IPS-18c (cell line): ENCODE measurements at regions not wholly inside any gene's neighbourhood (a gene's known extent, or its start where the extent isn't known, plus 50 kb on each side); places are given as distances from the start of the nearest gene placed in this dataset.

Experiments used
- H3K4me3 ChIP-seq: 2 replicates; pipeline ENCODE4 v1.7.0; 2013; ENCODE audit warnings: low read depth, mild to moderate bottlenecking, low read length, moderate library complexity; ENCODE audit not compliant: insufficient read depth
- H3K9me3 ChIP-seq: one replicate; pipeline ENCODE4 v1.6.1; 2013; ENCODE audit warnings: mild to moderate bottlenecking, low read length, moderate library complexity; ENCODE audit not compliant: control insufficient read depth, insufficient read depth

DNA sequence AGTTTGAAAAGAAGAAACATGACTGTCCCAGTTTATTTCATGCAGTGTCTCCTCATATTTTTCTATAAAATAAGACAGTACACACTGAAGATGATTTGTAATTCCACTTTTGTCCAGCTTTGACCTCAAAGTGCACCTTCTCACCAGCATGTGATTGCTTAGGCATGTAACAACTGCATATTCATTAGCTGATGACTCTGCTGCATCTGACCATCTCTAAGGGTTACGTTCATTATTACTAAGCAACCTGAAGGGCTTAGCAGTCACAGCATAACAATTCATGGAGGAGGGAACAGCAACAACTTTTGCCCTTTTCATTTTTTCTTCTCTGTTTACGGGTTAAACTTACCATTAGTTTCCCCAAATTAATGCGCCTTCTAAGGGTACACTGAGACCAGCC, 330.6 kb upstream of the PIK3C3 start:
- Histone ChIP-seq H3K9me3 (no peaks in the 10 kb centered on the region), H3K4me3 (no peak overlapping the region)

- H3K9me3 ChIP-seq: no peaks in the 10 kb centered on the region
- H3K4me3 ChIP-seq: no peak overlapping the region
Measured at GRCh38 chr18:41621177-41621576, 333.9 kb upstream of the PIK3C3 start.

GRCh38 chr18:41618147-41618546, 336.9 kb upstream of the PIK3C3 start:
- Histone ChIP-seq H3K9me3 (no peaks in the 10 kb centered on the region), H3K4me3 (no peak overlapping the region)

GRCh38 chr18:41617647-41618046, 337.4 kb upstream of the PIK3C3 start:
- Histone ChIP-seq H3K4me3 (no peak overlapping the region), H3K9me3 (no peaks in the 10 kb centered on the region)

- Histone ChIP-seq H3K4me3 (no peak overlapping the region), H3K9me3 (no peaks in the 10 kb centered on the region)
Measured at GRCh38 chr18:41613003-41613609, 341.9 kb upstream of the PIK3C3 start.

GRCh38 chr18:41604964-41605363, 350.1 kb upstream of the PIK3C3 start:
- no peaks in the 10 kb centered on the region for H3K9me3 ChIP-seq

GRCh38 chr18:41602034-41602433, 353.0 kb upstream of the PIK3C3 start:
- H3K4me3 ChIP-seq: no peak overlapping the region
- H3K9me3 ChIP-seq: no peaks in the 10 kb centered on the region

More at GRCh38 chr18:41604964-41605363, 350.1 kb upstream of the PIK3C3 start:
- no peak overlapping the region for H3K4me3 ChIP-seq

DNA sequence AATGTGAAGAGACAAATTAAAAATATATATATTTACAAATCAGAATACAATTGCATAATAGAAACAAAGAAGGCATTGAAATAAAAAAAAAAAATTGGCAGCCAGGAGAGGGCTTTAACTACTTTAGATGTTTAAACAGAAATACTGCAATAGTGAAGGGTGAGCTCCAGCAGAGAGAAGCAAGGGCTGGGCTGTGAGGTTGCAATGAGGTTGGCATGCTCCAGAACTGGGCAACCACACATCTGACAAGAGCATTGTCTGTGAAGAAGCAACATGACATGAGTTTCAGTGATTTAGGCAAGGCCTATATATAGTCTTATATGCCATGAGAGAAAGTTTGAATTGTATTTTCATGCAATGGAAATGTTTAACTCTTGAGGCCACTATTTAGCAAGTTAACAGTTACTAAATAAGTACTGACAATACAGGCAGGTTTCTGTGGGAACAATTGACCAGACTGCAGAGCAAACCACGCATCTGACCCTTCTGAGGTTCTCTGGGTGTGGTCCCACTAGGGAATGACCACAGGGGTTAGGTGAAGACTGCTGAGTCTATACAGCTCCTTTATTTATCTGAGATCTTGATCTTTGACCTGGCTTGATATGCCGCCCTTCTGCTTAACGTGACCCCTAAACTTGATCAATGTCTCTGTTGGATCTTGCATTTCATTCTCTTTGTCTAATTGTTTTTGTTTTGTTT, 354.2 kb upstream of the PIK3C3 start:
- Histone ChIP-seq H3K4me3 (no peak overlapping the region), H3K9me3 (no peaks in the 10 kb centered on the region)

GRCh38 chr18:41599466-41599865, 355.6 kb upstream of the PIK3C3 start:
- H3K9me3 ChIP-seq: no peaks in the 10 kb centered on the region
- no peak overlapping the region for H3K4me3 ChIP-seq

DNA sequence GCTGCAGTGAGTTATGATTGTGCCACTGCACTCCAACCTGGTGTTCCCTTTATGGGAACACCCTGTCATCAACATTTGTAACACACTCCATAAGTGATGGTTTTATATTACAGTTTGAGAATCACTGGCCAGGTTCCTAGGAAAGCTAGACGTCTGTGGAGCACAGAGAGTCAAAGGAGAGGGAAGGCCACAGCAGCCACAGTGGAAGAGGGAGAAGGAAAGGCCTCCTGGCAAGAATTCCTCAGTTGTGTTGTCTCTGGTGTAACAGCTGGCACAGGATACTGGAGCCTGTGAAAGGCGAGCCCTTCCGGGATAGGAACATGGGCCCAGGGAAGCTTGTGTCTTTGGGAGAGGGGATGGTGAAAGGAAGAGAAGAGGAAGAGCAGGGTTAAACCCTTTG, 360.5 kb upstream of the PIK3C3 start:
- Histone ChIP-seq H3K4me3 (no peak overlapping the region), H3K9me3 (no peaks in the 10 kb centered on the region)

GRCh38 chr18:41593171-41593675, 361.8 kb upstream of the PIK3C3 start:
- no peak overlapping the region for H3K4me3 ChIP-seq

DNA sequence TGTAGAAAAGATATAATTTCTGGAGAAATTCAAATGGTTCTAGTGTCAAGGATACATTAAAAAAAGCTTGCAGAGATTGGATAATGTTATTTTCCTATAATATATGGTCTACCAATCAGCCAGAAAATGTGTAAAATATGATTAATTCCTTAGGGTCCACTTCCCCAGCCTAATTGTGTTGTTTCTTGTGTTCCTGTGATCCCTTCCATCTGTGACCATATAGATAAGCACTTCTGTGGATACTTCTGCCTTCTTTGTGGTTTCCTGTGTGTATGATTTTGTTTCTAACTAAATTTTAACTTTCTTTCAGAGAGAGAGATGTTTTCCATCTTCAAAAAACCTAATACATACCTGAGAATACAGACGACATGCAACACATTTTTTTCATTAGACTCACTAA, 367.1 kb upstream of the PIK3C3 start:
- Histone ChIP-seq H3K4me3 (no peak overlapping the region), H3K9me3 (no peaks in the 10 kb centered on the region)

More at GRCh38 chr18:41593171-41593675, 361.8 kb upstream of the PIK3C3 start:
- H3K9me3 ChIP-seq: no peaks in the 10 kb centered on the region

- H3K4me3 ChIP-seq: no peak overlapping the region
- no peaks in the 10 kb centered on the region for H3K9me3 ChIP-seq
Measured at GRCh38 chr18:41585512-41585911, 369.5 kb upstream of the PIK3C3 start.

GRCh38 chr18:41579185-41579584, 375.8 kb upstream of the PIK3C3 start:
- H3K4me3 ChIP-seq: no peak overlapping the region
- H3K9me3 ChIP-seq: no peaks in the 10 kb centered on the region

- Histone ChIP-seq H3K9me3 (no peaks in the 10 kb centered on the region), H3K4me3 (no peak overlapping the region)
Measured at GRCh38 chr18:41577529-41577928, 377.5 kb upstream of the PIK3C3 start.

DNA sequence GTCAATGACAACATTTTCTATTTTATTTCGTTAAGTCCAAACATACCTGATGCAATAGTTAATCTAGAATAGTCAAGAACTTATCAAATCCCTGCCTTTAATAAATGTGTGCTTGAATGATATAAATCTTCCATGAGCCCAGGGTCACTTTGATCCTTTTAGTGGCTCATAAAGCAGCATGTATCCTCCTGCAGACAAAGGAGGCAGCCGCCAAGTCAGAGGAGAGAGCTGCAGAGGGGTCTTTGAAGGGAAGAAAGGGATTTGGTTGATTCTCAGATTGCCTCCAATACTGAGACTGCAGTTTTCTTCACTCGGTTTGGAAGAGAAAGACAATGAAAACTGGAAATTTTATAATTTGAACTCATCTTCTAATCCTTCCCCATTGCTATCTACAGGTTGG, 378.4 kb upstream of the PIK3C3 start:
- no peak overlapping the region for H3K4me3 ChIP-seq
- no peaks in the 10 kb centered on the region for H3K9me3 ChIP-seq

DNA sequence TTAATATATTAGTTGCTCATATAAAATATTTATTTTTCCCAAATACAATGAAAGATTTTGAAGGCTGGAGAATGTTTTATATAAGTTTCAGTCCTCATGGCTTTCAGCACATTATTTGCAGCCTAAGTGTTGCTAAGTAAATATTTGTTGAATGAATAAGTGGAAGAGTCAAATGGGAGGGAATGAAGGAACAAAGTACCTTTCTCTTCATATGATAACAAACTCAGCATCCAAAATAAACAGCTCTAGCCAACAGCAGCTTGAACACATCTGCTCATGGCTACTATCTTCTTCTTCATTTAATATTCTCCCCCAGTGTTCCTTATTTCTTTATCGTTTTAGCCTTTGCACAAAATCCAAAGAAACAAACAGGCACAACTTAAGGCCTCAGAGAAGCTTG, 385.2 kb upstream of the PIK3C3 start:
- Histone ChIP-seq H3K9me3 (no peaks in the 10 kb centered on the region), H3K4me3 (no peak overlapping the region)

- H3K4me3 ChIP-seq: no peak overlapping the region
- no peaks in the 10 kb centered on the region for H3K9me3 ChIP-seq
Measured at GRCh38 chr18:41561961-41562360, 393.1 kb upstream of the PIK3C3 start.

GRCh38 chr18:41558715-41559114, 396.3 kb upstream of the PIK3C3 start:
- no peaks in the 10 kb centered on the region for H3K9me3 ChIP-seq
- no peak overlapping the region for H3K4me3 ChIP-seq
